HEK293 (cell line): ENCODE measurements at regions not wholly inside any gene's neighbourhood (a gene's known extent, or its start where the extent isn't known, plus 50 kb on each side); places are given as distances from the start of the nearest gene placed in this dataset.

ENCODE experiments used
- OVOL3 ChIP-seq: fragments of 450-650 bp; formaldehyde crosslinking; IDR thresholded peaks from 2 replicates; pipeline ENCODE4 v1.5.1; 2016; ENCODE audit warnings: missing biosample characterization, missing genetic modification characterization
- ZBTB8A ChIP-seq: fragments of 450-650 bp; formaldehyde crosslinking; IDR thresholded peaks from 2 replicates; pipeline ENCODE4 v1.5.1; 2016; ENCODE audit warnings: missing biosample characterization, missing genetic modification characterization
- ZEB2 ChIP-seq: fragments of 450-650 bp; formaldehyde crosslinking; IDR thresholded peaks from 2 replicates; pipeline ENCODE4 v1.5.1; 2016; ENCODE audit warnings: missing biosample characterization, missing genetic modification characterization
- ZNF114 ChIP-seq: fragments of 450-650 bp; formaldehyde crosslinking; IDR thresholded peaks from 2 replicates; pipeline ENCODE4 v1.5.0; 2017; ENCODE audit warnings: missing biosample characterization, missing genetic modification characterization
- ZNF138 ChIP-seq: fragments of 450-650 bp; formaldehyde crosslinking; IDR thresholded peaks from 2 replicates; pipeline ENCODE4 v1.5.1; 2016; ENCODE audit warnings: missing biosample characterization, missing genetic modification characterization, borderline replicate concordance
- ZNF24 ChIP-seq: fragments of 450-650 bp; formaldehyde crosslinking; IDR thresholded peaks from 2 replicates; pipeline ENCODE4 v1.5.1; 2016; ENCODE audit warnings: missing biosample characterization, missing genetic modification characterization
- ZNF423 ChIP-seq: fragments of 450-650 bp; formaldehyde crosslinking; IDR thresholded peaks from 2 replicates; pipeline ENCODE4 v1.5.1; 2016; ENCODE audit warnings: missing biosample characterization, missing genetic modification characterization
- ZNF585B ChIP-seq: fragments of 450-650 bp; formaldehyde crosslinking; IDR thresholded peaks from 2 replicates; pipeline ENCODE4 v1.5.1; 2016; ENCODE audit warnings: missing biosample characterization, missing genetic modification characterization
- ZNF654 ChIP-seq: fragments of 450-650 bp; formaldehyde crosslinking; IDR thresholded peaks from 2 replicates; pipeline ENCODE4 v1.5.1; 2016; ENCODE audit warnings: low read depth, missing biosample characterization, missing genetic modification characterization
- ZNF660 ChIP-seq: fragments of 450-650 bp; IDR thresholded peaks from 2 replicates; pipeline ENCODE4 v1.5.1; 2018; ENCODE audit warnings: missing biosample characterization, mild to moderate bottlenecking, missing genetic modification characterization
- TF ChIP-seq, protein P1 (sequence below): fragments of 450-650 bp; formaldehyde crosslinking; IDR thresholded peaks from 2 replicates; pipeline ENCODE4 v1.5.1; 2016; ENCODE audit warnings: missing biosample characterization, missing genetic modification characterization
- TF ChIP-seq, protein P2 (sequence below): fragments of 450-650 bp; formaldehyde crosslinking; IDR thresholded peaks from 2 replicates; pipeline ENCODE4 v1.5.1; 2017; ENCODE audit warnings: missing biosample characterization, mild to moderate bottlenecking, missing genetic modification characterization, moderate library complexity
- TF ChIP-seq, protein P3 (sequence below): fragments of 450-650 bp; formaldehyde crosslinking; IDR thresholded peaks from 2 replicates; pipeline ENCODE4 v1.5.1; 2016; ENCODE audit warnings: missing biosample characterization, missing genetic modification characterization

DNA sequence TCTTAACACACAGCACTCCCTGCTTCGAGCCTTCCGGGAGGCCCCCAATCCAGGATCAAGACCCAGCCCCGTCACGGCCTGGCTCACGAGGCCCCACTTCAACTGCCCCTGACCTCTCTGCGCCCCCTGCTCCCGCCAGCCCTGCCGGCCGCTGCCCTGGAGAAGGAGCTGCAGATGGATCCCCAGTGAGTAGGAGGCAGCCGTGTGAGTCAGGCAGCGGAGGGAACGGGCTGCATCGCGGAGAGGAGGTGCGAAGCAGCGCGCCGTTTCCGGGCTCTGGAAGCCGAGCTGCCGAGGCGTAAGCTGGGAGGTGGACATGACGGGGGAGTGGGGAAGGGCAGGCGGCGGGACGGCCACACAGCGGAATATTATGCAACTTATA, 133.4 kb downstream of the TPRA1 start:
- TF ChIP-seq ZNF114 (tag by site-specific recombination) = no peak
- TF ChIP-seq, protein P1, sequence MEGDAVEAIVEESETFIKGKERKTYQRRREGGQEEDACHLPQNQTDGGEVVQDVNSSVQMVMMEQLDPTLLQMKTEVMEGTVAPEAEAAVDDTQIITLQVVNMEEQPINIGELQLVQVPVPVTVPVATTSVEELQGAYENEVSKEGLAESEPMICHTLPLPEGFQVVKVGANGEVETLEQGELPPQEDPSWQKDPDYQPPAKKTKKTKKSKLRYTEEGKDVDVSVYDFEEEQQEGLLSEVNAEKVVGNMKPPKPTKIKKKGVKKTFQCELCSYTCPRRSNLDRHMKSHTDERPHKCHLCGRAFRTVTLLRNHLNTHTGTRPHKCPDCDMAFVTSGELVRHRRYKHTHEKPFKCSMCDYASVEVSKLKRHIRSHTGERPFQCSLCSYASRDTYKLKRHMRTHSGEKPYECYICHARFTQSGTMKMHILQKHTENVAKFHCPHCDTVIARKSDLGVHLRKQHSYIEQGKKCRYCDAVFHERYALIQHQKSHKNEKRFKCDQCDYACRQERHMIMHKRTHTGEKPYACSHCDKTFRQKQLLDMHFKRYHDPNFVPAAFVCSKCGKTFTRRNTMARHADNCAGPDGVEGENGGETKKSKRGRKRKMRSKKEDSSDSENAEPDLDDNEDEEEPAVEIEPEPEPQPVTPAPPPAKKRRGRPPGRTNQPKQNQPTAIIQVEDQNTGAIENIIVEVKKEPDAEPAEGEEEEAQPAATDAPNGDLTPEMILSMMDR (tag by site-specific recombination) = no peak
- TF ChIP-seq ZNF654 (tag by site-specific recombination) = no peak
- TF ChIP-seq ZNF660 (tag by site-specific recombination) = no peak
- TF ChIP-seq, protein P2, sequence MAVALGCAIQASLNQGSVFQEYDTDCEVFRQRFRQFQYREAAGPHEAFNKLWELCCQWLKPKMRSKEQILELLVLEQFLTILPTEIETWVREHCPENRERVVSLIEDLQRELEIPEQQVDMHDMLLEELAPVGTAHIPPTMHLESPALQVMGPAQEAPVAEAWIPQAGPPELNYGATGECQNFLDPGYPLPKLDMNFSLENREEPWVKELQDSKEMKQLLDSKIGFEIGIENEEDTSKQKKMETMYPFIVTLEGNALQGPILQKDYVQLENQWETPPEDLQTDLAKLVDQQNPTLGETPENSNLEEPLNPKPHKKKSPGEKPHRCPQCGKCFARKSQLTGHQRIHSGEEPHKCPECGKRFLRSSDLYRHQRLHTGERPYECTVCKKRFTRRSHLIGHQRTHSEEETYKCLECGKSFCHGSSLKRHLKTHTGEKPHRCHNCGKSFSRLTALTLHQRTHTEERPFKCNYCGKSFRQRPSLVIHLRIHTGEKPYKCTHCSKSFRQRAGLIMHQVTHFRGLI (tag by site-specific recombination) = no peak
- TF ChIP-seq, protein P3, sequence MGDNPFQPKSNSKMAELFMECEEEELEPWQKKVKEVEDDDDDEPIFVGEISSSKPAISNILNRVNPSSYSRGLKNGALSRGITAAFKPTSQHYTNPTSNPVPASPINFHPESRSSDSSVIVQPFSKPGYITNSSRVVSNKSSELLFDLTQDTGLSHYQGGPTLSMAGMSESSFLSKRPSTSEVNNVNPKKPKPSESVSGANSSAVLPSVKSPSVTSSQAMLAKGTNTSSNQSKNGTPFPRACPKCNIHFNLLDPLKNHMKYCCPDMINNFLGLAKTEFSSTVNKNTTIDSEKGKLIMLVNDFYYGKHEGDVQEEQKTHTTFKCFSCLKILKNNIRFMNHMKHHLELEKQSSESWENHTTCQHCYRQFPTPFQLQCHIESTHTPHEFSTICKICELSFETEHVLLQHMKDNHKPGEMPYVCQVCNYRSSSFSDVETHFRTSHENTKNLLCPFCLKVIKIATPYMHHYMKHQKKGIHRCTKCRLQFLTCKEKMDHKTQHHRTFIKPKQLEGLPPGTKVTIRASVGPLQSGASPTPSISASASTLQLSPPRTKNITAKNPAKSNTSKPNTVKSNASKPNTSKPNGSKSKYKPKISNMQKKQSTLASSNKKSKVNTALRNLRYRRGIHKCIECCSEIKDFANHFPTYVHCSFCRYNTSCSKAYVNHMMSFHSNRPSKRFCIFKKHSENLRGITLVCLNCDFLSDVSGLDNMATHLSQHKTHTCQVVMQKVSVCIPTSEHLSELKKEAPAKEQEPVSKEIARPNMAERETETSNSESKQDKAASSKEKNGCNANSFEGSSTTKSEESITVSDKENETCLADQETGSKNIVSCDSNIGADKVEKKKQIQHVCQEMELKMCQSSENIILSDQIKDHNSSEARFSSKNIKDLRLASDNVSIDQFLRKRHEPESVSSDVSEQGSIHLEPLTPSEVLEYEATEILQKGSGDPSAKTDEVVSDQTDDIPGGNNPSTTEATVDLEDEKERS (tag by site-specific recombination) = no peak
- no peak for TF ChIP-seq ZNF585B (tag by site-specific recombination)
- TF ChIP-seq ZNF423 = no peak
- no peak for TF ChIP-seq ZEB2 (tag by site-specific recombination)
- no peak for TF ChIP-seq ZNF138 (tag by site-specific recombination)
- no peak for TF ChIP-seq ZNF24 (tag by site-specific recombination)
- TF ChIP-seq OVOL3 (tag by site-specific recombination) = no peak
- no peak for TF ChIP-seq ZBTB8A (tag by site-specific recombination)
